SIG-M5 (cell line): ENCODE measurements at regions not wholly inside any gene's neighbourhood (a gene's known extent, or its start where the extent isn't known, plus 50 kb on each side); places are given as distances from the start of the nearest gene placed in this dataset.
"Not testable (repeated sequence)": the region's sequence is repeated elsewhere in the genome, so short reads cannot be mapped to it uniquely, and the experiment has no call there.

Experiments
- DNase-seq: peaks from one replicate; lab custom pipeline; 2025; lab: John Stamatoyannopoulos, UW

GRCh38 chr2:95686056-95686825 is 94.4 kb downstream of the TRIM43 start:
- not testable (repeated sequence) for DNase-seq

- not testable (repeated sequence) for DNase-seq
These were observed 96.1 kb downstream of the TRIM43 start for GRCh38 chr2:95687852-95688251.

- DNase-seq = not testable (repeated sequence)
These were observed 99.4 kb downstream of the TRIM43 start for GRCh38 chr2:95691210-95691609.

- not testable (repeated sequence) for DNase-seq
These were observed 101.5 kb downstream of the TRIM43 start for GRCh38 chr2:95693071-95693846.

GRCh38 chr2:95695613-95696012 is 103.8 kb downstream of the TRIM43 start:
- DNase-seq = no peak

GRCh38 chr2:95698146-95698545 is 106.3 kb downstream of the TRIM43 start:
- no peak for DNase-seq

GRCh38 chr2:95699201-95700184 is 107.7 kb downstream of the TRIM43 start:
- DNase-seq = not testable (repeated sequence)

- peak; percentile 9 for DNase-seq
These were observed 108.7 kb downstream of the TRIM43 start for GRCh38 chr2:95700519-95700918.

GRCh38 chr2:95702471-95702870 is 110.7 kb downstream of the TRIM43 start:
- DNase-seq = no peak

GRCh38 chr2:95707161-95707560 is 115.4 kb downstream of the TRIM43 start:
- not testable (repeated sequence) for DNase-seq

- no peak for DNase-seq
These were observed 116.0 kb downstream of the TRIM43 start for GRCh38 chr2:95707837-95708236.

GRCh38 chr2:95709831-95710230 is 118.0 kb downstream of the TRIM43 start:
- DNase-seq = no peak

- not testable (repeated sequence) for DNase-seq
These were observed 121.8 kb downstream of the TRIM43 start for GRCh38 chr2:95713470-95714177.

GRCh38 chr2:95714398-95714797 is 122.6 kb downstream of the TRIM43 start:
- DNase-seq = not testable (repeated sequence)

- DNase-seq = no peak
These were observed 127.8 kb downstream of the TRIM43 start for GRCh38 chr2:95719473-95720060.

- DNase-seq = no peak
These were observed 129.9 kb downstream of the TRIM43 start for GRCh38 chr2:95721726-95722125.

GRCh38 chr2:95722131-95722697 is 130.4 kb downstream of the TRIM43 start:
- DNase-seq = no peak

- not testable (repeated sequence) for DNase-seq
These were observed 131.9 kb downstream of the TRIM43 start for GRCh38 chr2:95723627-95724210.

- not testable (repeated sequence) for DNase-seq
These were observed 133.4 kb downstream of the TRIM43 start for GRCh38 chr2:95725191-95725590.

GRCh38 chr2:95725677-95726076 is 133.9 kb downstream of the TRIM43 start:
- not testable (repeated sequence) for DNase-seq
